ENCODE measurements at regions not wholly inside any gene's neighbourhood (a gene's known extent, or its start where the extent isn't known, plus 50 kb on each side); places are given as distances from the start of the nearest gene placed in this dataset.

- TF ChIP-seq, protein P1, sequence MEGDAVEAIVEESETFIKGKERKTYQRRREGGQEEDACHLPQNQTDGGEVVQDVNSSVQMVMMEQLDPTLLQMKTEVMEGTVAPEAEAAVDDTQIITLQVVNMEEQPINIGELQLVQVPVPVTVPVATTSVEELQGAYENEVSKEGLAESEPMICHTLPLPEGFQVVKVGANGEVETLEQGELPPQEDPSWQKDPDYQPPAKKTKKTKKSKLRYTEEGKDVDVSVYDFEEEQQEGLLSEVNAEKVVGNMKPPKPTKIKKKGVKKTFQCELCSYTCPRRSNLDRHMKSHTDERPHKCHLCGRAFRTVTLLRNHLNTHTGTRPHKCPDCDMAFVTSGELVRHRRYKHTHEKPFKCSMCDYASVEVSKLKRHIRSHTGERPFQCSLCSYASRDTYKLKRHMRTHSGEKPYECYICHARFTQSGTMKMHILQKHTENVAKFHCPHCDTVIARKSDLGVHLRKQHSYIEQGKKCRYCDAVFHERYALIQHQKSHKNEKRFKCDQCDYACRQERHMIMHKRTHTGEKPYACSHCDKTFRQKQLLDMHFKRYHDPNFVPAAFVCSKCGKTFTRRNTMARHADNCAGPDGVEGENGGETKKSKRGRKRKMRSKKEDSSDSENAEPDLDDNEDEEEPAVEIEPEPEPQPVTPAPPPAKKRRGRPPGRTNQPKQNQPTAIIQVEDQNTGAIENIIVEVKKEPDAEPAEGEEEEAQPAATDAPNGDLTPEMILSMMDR (IDR thresholded peaks at IDR 0.05; ENCODE audit: borderline replicate concordance, extremely low read depth, low read length, poor library complexity, severe bottlenecking): no peak
- no peak for TF ChIP-seq EZH2 (IDR thresholded peaks at IDR 0.05; ENCODE audit: borderline replicate concordance, low read depth, low read length, severe bottlenecking)
These were observed 479.2 kb upstream of the NBEA start for GRCh38 chr13:34462843-34463242.

All from DND-41 (cell line).